ENCODE measurements at regions not wholly inside any gene's neighbourhood (a gene's known extent, or its start where the extent isn't known, plus 50 kb on each side); places are given as distances from the start of the nearest gene placed in this dataset.

DNA sequence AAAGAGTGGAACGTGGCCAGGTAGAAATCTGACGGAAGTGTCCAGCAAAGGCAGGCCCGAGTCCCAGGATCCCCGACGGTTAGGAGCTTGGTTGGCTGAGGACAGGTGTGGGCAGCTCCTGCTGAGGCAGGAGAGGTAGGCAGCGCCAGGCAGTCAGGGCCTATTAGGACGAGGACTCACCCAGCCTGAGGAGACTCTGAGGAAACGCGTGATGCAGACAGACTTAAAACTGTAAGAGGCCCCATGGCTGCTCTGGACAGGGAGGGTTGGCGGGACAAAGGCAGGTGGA is 255.7 kb upstream of the SFSWAP start:
- peaks cover 6% of the 10 kb centered on the region for H3K27me3 ChIP-seq (ENCODE audit: control insufficient read depth, insufficient read depth, low read length)
- H3K9ac ChIP-seq (ENCODE audit: low read length) = no peak overlapping the region
- H3K4me1 ChIP-seq (ENCODE audit: control insufficient read depth, insufficient read depth, low read length) = no peaks in the 10 kb centered on the region
- H3K27ac ChIP-seq (ENCODE audit: low read depth, low read length) = no peak overlapping the region
- H3K4me3 ChIP-seq (ENCODE audit: low read length) = no peak overlapping the region
- no peaks in the 10 kb centered on the region for H3K36me3 ChIP-seq (ENCODE audit: control insufficient read depth, insufficient read depth, low read length)

DNA sequence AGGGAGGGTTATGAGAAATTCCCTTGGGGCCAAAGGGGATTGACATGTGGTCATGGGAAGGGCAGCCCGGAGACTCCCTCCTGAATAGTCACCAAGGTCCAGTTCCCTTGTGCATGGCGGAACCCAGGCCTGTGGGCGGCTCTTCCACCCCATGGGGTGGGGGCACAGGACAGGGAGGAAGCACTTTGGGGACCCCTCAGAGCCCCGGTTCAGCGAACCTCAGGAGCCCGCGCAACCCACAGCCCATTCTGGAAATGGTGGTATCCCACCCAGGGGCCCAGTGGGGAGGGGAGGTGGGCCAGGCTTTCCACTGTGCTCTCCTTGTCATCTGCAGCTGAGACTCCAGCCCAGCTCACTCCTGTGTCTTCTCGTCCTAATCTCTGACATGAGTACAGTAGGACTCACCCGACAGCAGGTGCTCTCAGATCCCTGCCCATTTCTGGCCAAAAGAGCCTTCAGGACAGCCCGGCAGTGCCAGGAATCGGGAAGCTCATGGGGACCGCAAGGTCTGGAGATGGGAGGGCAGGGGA is 255.2 kb upstream of the SFSWAP start:
- H3K4me3 ChIP-seq (ENCODE audit: low read length) = no peak overlapping the region
- no peaks in the 10 kb centered on the region for H3K36me3 ChIP-seq (ENCODE audit: control insufficient read depth, insufficient read depth, low read length)
- H3K4me1 ChIP-seq (ENCODE audit: control insufficient read depth, insufficient read depth, low read length) = no peaks in the 10 kb centered on the region
- H3K9ac ChIP-seq (ENCODE audit: low read length) = no peak overlapping the region
- H3K27me3 ChIP-seq (ENCODE audit: control insufficient read depth, insufficient read depth, low read length) = peaks cover 6% of the 10 kb centered on the region
- H3K27ac ChIP-seq (ENCODE audit: low read depth, low read length) = no peak overlapping the region

DNA sequence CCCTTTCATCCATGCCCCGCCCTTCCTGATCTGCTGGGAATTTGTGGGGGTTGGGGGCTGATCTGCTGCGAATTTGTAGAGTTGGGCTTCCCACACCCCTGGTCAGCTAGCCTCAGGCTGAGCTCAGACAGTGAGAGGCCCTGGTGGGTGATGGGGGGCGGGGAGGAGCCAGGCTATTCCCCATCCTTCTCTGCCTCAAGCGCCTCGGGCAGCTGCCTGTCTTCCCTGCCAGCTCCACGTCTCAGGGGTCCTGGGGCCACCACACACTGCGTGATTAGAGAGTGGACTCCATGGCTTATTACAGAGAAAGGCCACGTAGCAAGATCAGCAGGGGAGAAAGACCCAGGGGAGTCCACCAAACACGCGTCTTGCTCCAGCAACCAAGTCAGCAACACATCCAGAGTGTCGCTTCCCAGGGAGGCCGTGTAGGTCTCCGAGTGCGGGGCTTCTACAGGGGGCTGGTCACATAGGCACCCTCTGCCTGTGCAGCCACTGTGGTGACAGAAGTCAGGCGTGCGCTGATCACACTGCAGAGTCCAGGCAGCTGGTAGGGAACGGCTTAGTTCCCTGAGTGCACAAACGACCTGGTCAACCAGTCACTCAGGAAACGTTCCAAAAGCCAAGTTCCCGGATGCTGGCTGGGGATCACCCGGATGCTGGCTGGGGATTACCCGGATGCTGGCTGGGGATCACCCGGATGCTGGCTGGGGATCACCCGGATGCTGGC is 254.4 kb upstream of the SFSWAP start:
- Histone ChIP-seq H3K4me3 (ENCODE audit: low read length) (no peak overlapping the region), H3K27ac (ENCODE audit: low read depth, low read length) (no peak overlapping the region), H3K4me1 (ENCODE audit: control insufficient read depth, insufficient read depth, low read length) (no peaks in the 10 kb centered on the region), H3K36me3 (ENCODE audit: control insufficient read depth, insufficient read depth, low read length) (no peaks in the 10 kb centered on the region), H3K27me3 (ENCODE audit: control insufficient read depth, insufficient read depth, low read length) (peaks cover 6% of the 10 kb centered on the region), H3K9ac (ENCODE audit: low read length) (no peak overlapping the region)

DNA sequence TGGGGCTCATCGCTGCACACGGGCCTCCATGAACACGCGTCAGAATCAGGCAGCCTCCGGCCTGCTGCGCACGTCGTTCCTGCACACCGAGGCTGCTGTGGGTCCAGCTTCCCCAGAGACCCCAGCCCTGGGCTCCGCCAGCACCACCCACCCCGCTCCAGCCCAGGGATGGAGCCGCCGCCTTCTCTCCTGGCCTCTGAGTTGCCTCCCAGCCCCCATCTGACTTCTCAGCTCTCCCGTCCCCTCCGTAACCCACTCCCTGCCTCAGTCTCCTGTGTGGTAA is 253.9 kb upstream of the SFSWAP start:
- no peak overlapping the region for H3K27ac ChIP-seq (ENCODE audit: low read depth, low read length)
- H3K9ac ChIP-seq (ENCODE audit: low read length) = no peak overlapping the region
- no peak overlapping the region for H3K4me3 ChIP-seq (ENCODE audit: low read length)
- no peaks in the 10 kb centered on the region for H3K4me1 ChIP-seq (ENCODE audit: control insufficient read depth, insufficient read depth, low read length)
- H3K27me3 ChIP-seq (ENCODE audit: control insufficient read depth, insufficient read depth, low read length) = peaks cover 6% of the 10 kb centered on the region
- H3K36me3 ChIP-seq (ENCODE audit: control insufficient read depth, insufficient read depth, low read length) = no peaks in the 10 kb centered on the region

DNA sequence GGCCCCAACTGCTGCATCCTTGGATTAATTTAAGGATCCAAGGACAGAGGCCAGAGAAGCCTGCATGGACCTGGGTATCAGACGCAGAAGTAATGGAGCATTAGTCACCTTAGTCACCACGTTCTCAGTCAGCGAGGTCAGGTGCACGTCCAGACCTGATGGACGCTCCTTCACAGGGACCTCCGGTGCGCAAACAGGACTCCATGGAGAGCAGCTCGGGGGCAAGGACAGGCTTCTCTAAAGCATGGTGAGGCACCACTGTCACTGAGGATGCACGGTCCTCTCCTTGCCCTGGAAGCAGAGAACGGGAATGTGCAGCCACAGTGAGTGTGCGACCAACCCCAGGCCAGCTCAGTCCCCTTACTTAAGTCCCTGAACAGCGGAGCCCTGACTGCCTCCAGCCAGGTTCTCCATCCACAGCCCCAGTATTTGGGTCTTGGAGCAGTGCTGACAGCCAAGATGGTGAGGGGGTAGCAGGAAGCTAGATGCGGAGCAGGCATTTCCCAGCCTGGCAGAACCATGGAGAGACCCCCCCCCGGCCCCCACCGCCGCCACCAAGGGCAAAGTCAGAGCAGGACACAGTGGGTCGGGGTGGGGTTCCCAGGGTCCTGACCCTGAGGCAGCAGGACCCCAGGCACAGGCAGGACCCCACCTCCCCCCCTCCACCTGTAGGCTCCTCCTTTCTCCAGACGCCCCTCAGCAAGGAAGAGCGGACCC is 253.4 kb upstream of the SFSWAP start:
- H3K27me3 ChIP-seq (ENCODE audit: control insufficient read depth, insufficient read depth, low read length) = peaks cover 6% of the 10 kb centered on the region
- H3K4me3 ChIP-seq (ENCODE audit: low read length) = no peak overlapping the region
- no peak overlapping the region for H3K9ac ChIP-seq (ENCODE audit: low read length)
- H3K4me1 ChIP-seq (ENCODE audit: control insufficient read depth, insufficient read depth, low read length) = no peaks in the 10 kb centered on the region
- no peaks in the 10 kb centered on the region for H3K36me3 ChIP-seq (ENCODE audit: control insufficient read depth, insufficient read depth, low read length)
- no peak overlapping the region for H3K27ac ChIP-seq (ENCODE audit: low read depth, low read length)

DNA sequence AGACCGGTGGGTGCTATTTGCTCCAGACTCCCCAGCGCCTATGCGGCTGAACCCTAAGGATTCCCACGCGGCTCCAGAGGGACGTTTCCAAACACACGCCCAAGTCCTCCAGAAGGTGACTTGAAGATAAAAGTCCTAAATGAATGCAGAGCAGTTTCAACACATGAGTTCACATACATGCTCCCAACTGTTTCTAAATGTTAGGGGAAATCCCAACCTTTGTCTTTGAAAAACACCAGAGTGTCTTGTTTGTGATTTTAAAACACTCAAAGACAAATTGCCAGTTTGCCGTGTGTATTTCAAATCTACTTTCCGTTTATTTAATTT is 252.9 kb upstream of the SFSWAP start:
- Histone ChIP-seq H3K27me3 (ENCODE audit: control insufficient read depth, insufficient read depth, low read length) (peaks cover 6% of the 10 kb centered on the region), H3K4me1 (ENCODE audit: control insufficient read depth, insufficient read depth, low read length) (no peaks in the 10 kb centered on the region), H3K9ac (ENCODE audit: low read length) (no peak overlapping the region), H3K4me3 (ENCODE audit: low read length) (no peak overlapping the region), H3K27ac (ENCODE audit: low read depth, low read length) (no peak overlapping the region), H3K36me3 (ENCODE audit: control insufficient read depth, insufficient read depth, low read length) (no peaks in the 10 kb centered on the region)

DNA sequence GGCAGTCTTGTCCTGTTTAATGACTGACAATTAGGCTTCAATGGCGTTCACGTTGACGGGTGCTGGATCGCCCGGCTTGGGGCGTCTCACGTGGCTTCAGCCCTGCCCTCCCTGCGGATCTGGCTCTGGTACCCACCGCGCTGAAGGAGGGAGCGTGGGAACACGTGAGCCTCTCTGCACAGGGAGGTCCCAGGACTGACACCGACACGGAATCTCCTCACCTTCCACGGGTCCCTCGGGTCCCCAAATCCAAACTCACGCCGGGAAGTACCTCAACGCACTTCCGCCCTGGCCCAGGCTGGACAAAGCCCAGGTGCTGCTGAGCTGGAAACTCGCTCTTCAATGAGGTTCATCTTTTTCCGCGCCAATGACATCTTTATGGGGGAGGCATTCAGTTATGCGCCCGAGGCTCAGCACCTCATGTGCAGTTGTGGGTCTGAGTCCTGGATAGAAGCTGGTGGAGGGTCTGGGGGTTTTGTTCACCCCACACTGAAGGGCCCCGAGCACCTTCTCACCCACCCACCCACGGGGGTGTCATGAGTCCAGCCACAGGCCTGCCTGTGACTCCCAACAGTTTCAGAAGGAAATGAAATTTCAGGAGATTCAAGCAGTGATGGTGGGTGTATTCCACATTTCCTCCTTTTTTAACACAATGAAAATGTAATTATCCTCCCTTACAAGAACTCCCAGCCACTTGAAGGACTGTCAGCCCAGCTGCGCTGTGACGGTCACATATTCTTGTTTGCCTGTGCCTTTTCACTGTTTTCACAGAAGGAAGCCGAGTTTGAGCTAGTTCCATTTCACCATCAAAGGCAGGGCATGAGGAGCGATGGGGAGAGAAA is 251.7 kb upstream of the SFSWAP start:
- H3K27me3 ChIP-seq (ENCODE audit: control insufficient read depth, insufficient read depth, low read length) = peaks cover 6% of the 10 kb centered on the region
- no peak overlapping the region for H3K4me3 ChIP-seq (ENCODE audit: low read length)
- no peak overlapping the region for H3K9ac ChIP-seq (ENCODE audit: low read length)
- no peaks in the 10 kb centered on the region for H3K4me1 ChIP-seq (ENCODE audit: control insufficient read depth, insufficient read depth, low read length)
- H3K27ac ChIP-seq (ENCODE audit: low read depth, low read length) = no peak overlapping the region
- no peaks in the 10 kb centered on the region for H3K36me3 ChIP-seq (ENCODE audit: control insufficient read depth, insufficient read depth, low read length)

DNA sequence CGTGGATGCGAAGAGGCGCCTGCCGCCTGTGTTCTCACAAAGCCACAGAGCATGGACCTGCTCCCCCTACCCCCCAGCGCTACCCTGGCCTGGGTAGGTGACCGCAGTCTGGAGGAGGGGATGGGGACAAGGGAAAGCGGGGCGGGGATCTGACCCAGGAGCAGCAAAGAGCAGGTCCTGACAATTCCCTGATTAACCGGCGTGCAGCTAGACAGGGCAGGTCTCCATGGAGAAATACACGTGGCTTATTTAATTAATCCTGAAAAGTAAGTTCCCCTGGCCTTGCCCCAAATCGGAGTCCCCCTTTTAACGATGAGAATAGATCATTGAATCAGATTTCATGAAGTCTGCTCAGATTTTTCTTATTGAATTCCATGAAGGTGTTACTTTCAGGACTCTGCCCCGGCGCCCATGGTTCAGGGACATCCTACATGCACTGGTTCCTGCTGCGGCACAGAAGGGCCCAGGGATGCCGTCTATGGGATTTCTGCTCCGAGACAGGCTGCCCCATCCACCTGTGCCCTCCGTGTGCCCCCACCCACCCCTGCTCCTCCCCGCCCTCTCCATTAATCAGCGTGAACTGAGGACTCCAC is 251.0 kb upstream of the SFSWAP start:
- no peak overlapping the region for H3K9ac ChIP-seq (ENCODE audit: low read length)
- H3K27me3 ChIP-seq (ENCODE audit: control insufficient read depth, insufficient read depth, low read length) = peaks cover 6% of the 10 kb centered on the region
- no peaks in the 10 kb centered on the region for H3K4me1 ChIP-seq (ENCODE audit: control insufficient read depth, insufficient read depth, low read length)
- H3K4me3 ChIP-seq (ENCODE audit: low read length) = no peak overlapping the region
- no peak overlapping the region for H3K27ac ChIP-seq (ENCODE audit: low read depth, low read length)
- no peaks in the 10 kb centered on the region for H3K36me3 ChIP-seq (ENCODE audit: control insufficient read depth, insufficient read depth, low read length)

DNA sequence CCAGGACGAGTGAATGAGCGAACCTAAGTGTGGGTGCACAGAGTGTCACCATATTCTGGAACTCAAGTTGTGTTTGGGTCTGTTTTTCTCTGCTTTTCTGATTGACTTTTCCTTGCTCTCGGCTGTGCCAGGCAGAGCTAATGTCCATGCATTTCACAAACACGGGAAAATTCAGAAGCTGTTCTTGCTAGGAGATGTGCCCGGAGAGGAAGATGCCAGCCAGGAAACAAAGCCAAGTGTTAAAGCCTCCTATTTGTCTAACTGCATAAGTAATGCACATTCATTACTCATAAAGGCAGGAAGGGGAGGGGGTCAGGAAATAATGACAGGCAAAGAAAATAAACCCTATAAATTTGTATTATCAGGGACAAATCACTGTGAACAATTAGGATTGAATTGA is 250.4 kb upstream of the SFSWAP start:
- no peak overlapping the region for H3K27ac ChIP-seq (ENCODE audit: low read depth, low read length)
- H3K9ac ChIP-seq (ENCODE audit: low read length) = no peak overlapping the region
- peaks cover 6% of the 10 kb centered on the region for H3K27me3 ChIP-seq (ENCODE audit: control insufficient read depth, insufficient read depth, low read length)
- no peak overlapping the region for H3K4me3 ChIP-seq (ENCODE audit: low read length)
- no peaks in the 10 kb centered on the region for H3K4me1 ChIP-seq (ENCODE audit: control insufficient read depth, insufficient read depth, low read length)
- no peaks in the 10 kb centered on the region for H3K36me3 ChIP-seq (ENCODE audit: control insufficient read depth, insufficient read depth, low read length)

DNA sequence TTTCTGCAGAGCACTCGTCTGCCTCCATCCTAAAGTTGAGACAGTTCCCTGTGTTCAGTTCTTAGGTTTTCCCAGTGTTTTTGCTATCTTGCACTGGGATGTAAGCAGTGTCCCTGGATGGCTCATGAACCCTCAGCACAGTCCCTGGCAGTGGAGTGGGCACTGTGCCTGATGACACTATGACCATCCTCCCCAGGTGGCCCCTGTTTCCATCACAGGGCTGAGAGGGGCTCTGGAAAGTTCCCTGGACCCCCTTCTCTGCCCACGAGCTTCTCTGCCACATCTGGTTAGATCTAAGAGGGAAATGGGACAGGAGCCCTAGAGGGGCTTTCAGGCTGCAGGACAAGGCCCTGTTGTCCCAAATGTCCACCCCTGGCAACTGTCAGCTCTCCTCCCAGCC is 249.8 kb upstream of the SFSWAP start:
- Histone ChIP-seq H3K27me3 (ENCODE audit: control insufficient read depth, insufficient read depth, low read length) (peaks cover 3% of the 10 kb centered on the region), H3K4me3 (ENCODE audit: low read length) (no peak overlapping the region), H3K27ac (ENCODE audit: low read depth, low read length) (no peak overlapping the region), H3K4me1 (ENCODE audit: control insufficient read depth, insufficient read depth, low read length) (no peaks in the 10 kb centered on the region), H3K9ac (ENCODE audit: low read length) (no peak overlapping the region), H3K36me3 (ENCODE audit: control insufficient read depth, insufficient read depth, low read length) (no peaks in the 10 kb centered on the region)

DNA sequence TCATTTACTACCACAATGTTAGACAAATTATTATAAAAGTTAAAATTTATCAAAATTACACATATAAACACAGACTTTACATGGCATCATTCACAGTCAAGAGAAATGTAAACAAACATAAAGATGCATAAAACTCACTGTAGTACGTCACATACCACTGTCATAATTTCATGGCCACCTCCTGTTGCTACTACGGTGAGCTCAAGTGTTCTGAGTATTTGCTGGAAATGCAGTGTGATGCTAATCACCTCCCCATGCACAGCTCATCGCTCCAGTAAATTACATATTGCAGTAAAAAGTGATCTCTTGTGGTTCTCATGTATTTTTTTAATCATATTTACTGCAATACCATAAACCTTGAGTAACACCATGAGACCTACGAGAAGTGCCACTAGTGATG is 247.7 kb upstream of the SFSWAP start:
- Histone ChIP-seq H3K4me1 (ENCODE audit: control insufficient read depth, insufficient read depth, low read length) (no peaks in the 10 kb centered on the region), H3K9ac (ENCODE audit: low read length) (no peak overlapping the region), H3K27me3 (ENCODE audit: control insufficient read depth, insufficient read depth, low read length) (no peaks in the 10 kb centered on the region), H3K36me3 (ENCODE audit: control insufficient read depth, insufficient read depth, low read length) (no peaks in the 10 kb centered on the region), H3K27ac (ENCODE audit: low read depth, low read length) (no peak overlapping the region), H3K4me3 (ENCODE audit: low read length) (no peak overlapping the region)

DNA sequence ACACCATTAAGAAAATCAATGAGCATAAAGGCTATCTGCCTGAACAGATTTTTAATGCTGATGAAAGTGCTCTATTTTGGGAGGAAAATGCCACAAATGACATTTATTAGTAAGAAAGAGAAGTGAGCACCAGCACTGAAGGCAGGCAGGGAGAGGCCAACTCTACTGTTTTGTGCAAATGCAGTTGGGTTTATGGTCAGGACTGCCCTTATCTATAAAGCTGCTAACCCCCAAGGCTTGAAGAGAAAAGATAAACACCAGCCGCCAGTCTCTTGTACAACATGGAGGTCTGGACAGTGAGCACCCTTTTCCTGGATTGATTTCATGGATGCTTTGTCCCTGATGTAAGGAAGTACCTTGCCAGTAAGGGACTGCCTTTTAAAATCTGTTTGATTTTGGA is 246.8 kb upstream of the SFSWAP start:
- Histone ChIP-seq H3K27me3 (ENCODE audit: control insufficient read depth, insufficient read depth, low read length) (no peaks in the 10 kb centered on the region), H3K4me3 (ENCODE audit: low read length) (no peak overlapping the region), H3K9ac (ENCODE audit: low read length) (no peak overlapping the region), H3K4me1 (ENCODE audit: control insufficient read depth, insufficient read depth, low read length) (no peaks in the 10 kb centered on the region), H3K36me3 (ENCODE audit: control insufficient read depth, insufficient read depth, low read length) (no peaks in the 10 kb centered on the region), H3K27ac (ENCODE audit: low read depth, low read length) (no peak overlapping the region)

All from rectal smooth muscle tissue (tissue), 1 donor.